ENCODE measurements at regions not wholly inside any gene's neighbourhood (a gene's known extent, or its start where the extent isn't known, plus 50 kb on each side); places are given as distances from the start of the nearest gene placed in this dataset.
"Not testable (repeated sequence)": the region's sequence is repeated elsewhere in the genome, so short reads cannot be mapped to it uniquely, and the experiment has no call there.

GRCh38 chr15:21355944-21356343 is 84.4 kb downstream of the POTEB3 start:
- not testable (repeated sequence) for TF ChIP-seq CBX5 (IDR thresholded peaks at IDR 0.05; ENCODE audit: borderline replicate concordance, low read depth); TEAD1 (CRISPR knock-in tag; IDR thresholded peaks at IDR 0.05); EZH2 (IDR thresholded peaks at IDR 0.05; ENCODE audit: borderline replicate concordance, low read depth, low read length); PTBP1 (IDR thresholded peaks at IDR 0.05; ENCODE audit: low read depth, low read length); SMARCA5 (IDR thresholded peaks at IDR 0.05)
- TF ChIP-seq, protein P1, sequence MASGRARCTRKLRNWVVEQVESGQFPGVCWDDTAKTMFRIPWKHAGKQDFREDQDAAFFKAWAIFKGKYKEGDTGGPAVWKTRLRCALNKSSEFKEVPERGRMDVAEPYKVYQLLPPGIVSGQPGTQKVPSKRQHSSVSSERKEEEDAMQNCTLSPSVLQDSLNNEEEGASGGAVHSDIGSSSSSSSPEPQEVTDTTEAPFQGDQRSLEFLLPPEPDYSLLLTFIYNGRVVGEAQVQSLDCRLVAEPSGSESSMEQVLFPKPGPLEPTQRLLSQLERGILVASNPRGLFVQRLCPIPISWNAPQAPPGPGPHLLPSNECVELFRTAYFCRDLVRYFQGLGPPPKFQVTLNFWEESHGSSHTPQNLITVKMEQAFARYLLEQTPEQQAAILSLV (tag; IDR thresholded peaks at IDR 0.05) = not testable (repeated sequence)
